Kidney (tissue), 13 donors: ENCODE measurements at regions not wholly inside any gene's neighbourhood (a gene's known extent, or its start where the extent isn't known, plus 50 kb on each side); places are given as distances from the start of the nearest gene placed in this dataset.

Experiments used
- DNase-seq, 5 donors: peaks; one replicate each; pipeline ENCODE4 v3.0.0-alpha.2; 2013 to 2020
- FAIRE-seq: peaks from 2 replicates; lab custom pipeline; 2012; peaks lifted over from hg19 to GRCh38; lab: Jason Lieb, UNC
- H3K27ac ChIP-seq, 2 donors: one replicate each; pipeline ENCODE4 v1.7.0; 2013; ENCODE audit warnings: low read depth in 2 of 2, low read length in 2 of 2, inconsistent platforms in 1 of 2
- H3K27me3 ChIP-seq: one replicate; pipeline ENCODE4 v1.7.1; 2013; ENCODE audit warnings: low read length, inconsistent platforms; ENCODE audit not compliant: control insufficient read depth, insufficient read depth
- H3K36me3 ChIP-seq, 3 donors: one replicate each; pipeline versions ENCODE4 v1.7.0 to v1.7.1; 2013; ENCODE audit warnings: low read length in 3 of 3, control low read depth in 1 of 3, inconsistent platforms in 1 of 3; ENCODE audit not compliant: insufficient read depth in 3 of 3, control insufficient read depth in 2 of 3
- H3K4me1 ChIP-seq, 3 donors: one replicate each; pipeline versions ENCODE4 v1.7.0 to v1.7.1; 2013; ENCODE audit warnings: low read length in 3 of 3, inconsistent platforms in 1 of 3, low read depth in 1 of 3; ENCODE audit not compliant: control insufficient read depth in 2 of 3, insufficient read depth in 2 of 3
- H3K4me3 ChIP-seq, 3 donors: one replicate each; pipeline versions ENCODE4 v1.7.0 to v1.8.1; 2013; ENCODE audit warnings: low read length in 3 of 3, control low read depth in 1 of 3, inconsistent platforms in 1 of 3
- H3K9ac ChIP-seq, 3 donors: one replicate each; pipeline versions ENCODE4 v1.7.0 to v1.7.1; 2013; ENCODE audit warnings: low read length in 3 of 3, control low read depth in 1 of 3, inconsistent platforms in 1 of 3
- H3K9me3 ChIP-seq, 3 donors: one replicate each; pipeline versions ENCODE4 v1.7.0 to v1.7.1; 2013; ENCODE audit warnings: low read length in 3 of 3, control low read depth in 1 of 3, inconsistent platforms in 1 of 3; ENCODE audit not compliant: control insufficient read depth in 2 of 3, insufficient read depth in 1 of 3
- intact Hi-C: fragments of 100-400 bp; cut with DNase I; formaldehyde crosslinking; loops from one replicate; pipeline ENCODE4 v1.11.1; 2022
- TF ChIP-seq, protein P1 (sequence below): IDR thresholded peaks from 3 replicates; pipeline ENCODE4 v1.5.1; 2012; ENCODE audit warnings: mild to moderate bottlenecking, moderate library complexity, borderline replicate concordance; ENCODE audit not compliant: insufficient read depth; ENCODE audit errors: extremely low read depth
- donor health status: control.
- donor health status: control.
- donor health status: control.
- donor health status: control.
- donor health status: control.
- donor health status: DM: yes; HTN: yes; CAD: no.
- donor health status: Normal renal cell carcinoma (clear cell type).

DNA sequence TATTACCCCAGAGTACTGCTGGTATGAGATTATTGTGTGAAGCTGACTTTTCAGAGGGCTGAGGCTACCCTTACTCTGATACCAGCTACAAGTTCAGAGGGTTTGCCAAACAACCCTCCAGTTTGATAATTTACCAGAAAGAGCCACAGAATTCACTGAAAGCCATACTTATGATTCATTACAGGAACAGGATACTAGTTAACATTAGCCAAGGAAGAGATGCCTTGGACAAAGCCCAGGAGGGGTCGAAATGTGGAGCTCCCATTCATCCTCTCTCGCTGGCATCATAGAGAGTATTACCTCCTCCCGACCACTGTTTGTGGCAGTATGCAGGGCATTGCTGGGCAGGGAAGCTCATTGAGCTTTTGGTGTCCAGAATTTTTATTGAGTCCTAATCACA, 364.3 kb downstream of the KCNRG start:
- TF ChIP-seq, protein P1, sequence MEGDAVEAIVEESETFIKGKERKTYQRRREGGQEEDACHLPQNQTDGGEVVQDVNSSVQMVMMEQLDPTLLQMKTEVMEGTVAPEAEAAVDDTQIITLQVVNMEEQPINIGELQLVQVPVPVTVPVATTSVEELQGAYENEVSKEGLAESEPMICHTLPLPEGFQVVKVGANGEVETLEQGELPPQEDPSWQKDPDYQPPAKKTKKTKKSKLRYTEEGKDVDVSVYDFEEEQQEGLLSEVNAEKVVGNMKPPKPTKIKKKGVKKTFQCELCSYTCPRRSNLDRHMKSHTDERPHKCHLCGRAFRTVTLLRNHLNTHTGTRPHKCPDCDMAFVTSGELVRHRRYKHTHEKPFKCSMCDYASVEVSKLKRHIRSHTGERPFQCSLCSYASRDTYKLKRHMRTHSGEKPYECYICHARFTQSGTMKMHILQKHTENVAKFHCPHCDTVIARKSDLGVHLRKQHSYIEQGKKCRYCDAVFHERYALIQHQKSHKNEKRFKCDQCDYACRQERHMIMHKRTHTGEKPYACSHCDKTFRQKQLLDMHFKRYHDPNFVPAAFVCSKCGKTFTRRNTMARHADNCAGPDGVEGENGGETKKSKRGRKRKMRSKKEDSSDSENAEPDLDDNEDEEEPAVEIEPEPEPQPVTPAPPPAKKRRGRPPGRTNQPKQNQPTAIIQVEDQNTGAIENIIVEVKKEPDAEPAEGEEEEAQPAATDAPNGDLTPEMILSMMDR = no peak
- intact Hi-C loops = no loop called here
- H3K36me3 ChIP-seq = no peaks in the 10 kb centered on the region
- no peak overlapping the region for H3K27ac ChIP-seq
- H3K9ac ChIP-seq = no peak overlapping the region
- no peaks in the 10 kb centered on the region for H3K4me1 ChIP-seq
- no peaks in the 10 kb centered on the region for H3K9me3 ChIP-seq
- no peaks in the 10 kb centered on the region for H3K27me3 ChIP-seq
- H3K4me3 ChIP-seq = no peak overlapping the region
- FAIRE-seq = no peak
- DNase-seq = no peak

DNA sequence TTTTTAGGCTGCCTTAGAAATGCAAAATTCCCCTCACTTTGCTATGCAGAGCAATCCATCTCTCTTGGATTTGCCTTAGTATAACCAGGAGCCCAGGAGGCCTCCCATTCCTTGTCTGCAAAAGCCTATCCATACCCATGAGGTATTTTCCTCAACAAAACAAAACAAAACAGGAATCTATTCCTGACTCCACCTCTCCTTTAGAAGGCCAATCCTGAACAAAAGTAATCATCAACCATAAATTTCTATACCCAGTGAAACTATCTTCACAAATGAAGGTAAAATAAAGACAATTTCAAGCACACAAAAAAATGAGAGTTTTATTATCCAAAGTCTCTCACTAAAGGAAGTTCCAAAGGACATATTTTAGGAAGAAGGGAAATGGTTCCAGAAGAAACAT, 365.7 kb downstream of the KCNRG start:
- no peaks in the 10 kb centered on the region for H3K27me3 ChIP-seq
- no peak overlapping the region for H3K9ac ChIP-seq
- no peak overlapping the region for H3K27ac ChIP-seq
- H3K9me3 ChIP-seq = no peaks in the 10 kb centered on the region
- H3K36me3 ChIP-seq = no peaks in the 10 kb centered on the region
- no peak for FAIRE-seq
- H3K4me1 ChIP-seq = no peaks in the 10 kb centered on the region
- H3K4me3 ChIP-seq = no peak overlapping the region
- TF ChIP-seq, protein P1 = no peak
- intact Hi-C loops = no loop called here
- DNase-seq = no peak

DNA sequence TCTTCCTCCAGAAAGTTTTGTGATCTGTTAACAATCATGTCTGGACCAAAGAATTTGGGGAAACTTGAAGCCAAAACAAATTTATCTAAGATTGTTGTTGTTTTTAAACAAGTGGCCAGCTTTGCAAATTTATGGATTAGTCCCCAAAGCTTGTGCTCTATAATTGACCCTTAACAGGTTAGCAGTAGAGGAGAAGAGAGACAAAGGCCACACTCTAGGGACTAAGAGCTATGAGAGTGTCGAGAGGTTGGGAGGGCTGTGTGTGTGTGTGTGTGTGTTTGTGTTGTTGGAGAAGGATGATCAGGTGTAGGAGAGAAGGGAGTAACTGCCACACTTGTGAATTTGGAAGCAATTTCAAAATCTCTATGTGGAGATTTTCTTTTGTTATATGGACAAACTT, 367.3 kb downstream of the KCNRG start:
- no peaks in the 10 kb centered on the region for H3K36me3 ChIP-seq
- DNase-seq (no peak), FAIRE-seq (no peak)
- no peak overlapping the region for H3K27ac ChIP-seq
- H3K9me3 ChIP-seq = no peaks in the 10 kb centered on the region
- H3K27me3 ChIP-seq = no peaks in the 10 kb centered on the region
- H3K4me3 ChIP-seq = no peak overlapping the region
- H3K4me1 ChIP-seq = peaks cover 0 to 4% (median 0%) of the 10 kb centered on the region in 3 donors
- TF ChIP-seq, protein P1 = no peak
- intact Hi-C loops = no loop called here
- H3K9ac ChIP-seq = no peak overlapping the region

DNA sequence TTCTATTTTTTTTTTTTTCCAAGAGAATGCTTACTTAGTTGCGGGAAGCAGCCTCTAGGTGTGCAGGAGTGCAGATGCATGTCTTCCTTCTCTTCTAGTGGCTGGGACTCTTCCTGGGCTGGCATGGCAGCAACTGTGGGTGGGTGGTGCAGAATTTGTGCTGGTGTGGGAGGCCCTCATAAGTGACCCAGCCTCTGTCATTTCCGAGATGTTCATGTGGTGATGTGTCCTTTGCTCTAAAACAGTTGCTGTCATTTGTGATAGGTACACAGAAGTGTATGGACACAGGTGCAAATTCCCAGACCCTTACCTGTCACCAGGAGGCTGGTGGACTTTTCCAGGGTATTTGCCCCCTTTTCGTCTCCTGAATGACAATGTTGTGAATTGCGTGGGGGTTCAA, 367.7 kb downstream of the KCNRG start:
- no peaks in the 10 kb centered on the region for H3K36me3 ChIP-seq
- DNase-seq (no peak), FAIRE-seq (no peak)
- no peak overlapping the region for H3K4me3 ChIP-seq
- no peak overlapping the region for H3K9ac ChIP-seq
- no peak overlapping the region for H3K27ac ChIP-seq
- TF ChIP-seq, protein P1 = no peak
- peaks cover 0 to 4% (median 0%) of the 10 kb centered on the region in 3 donors for H3K4me1 ChIP-seq
- no peaks in the 10 kb centered on the region for H3K27me3 ChIP-seq
- intact Hi-C loops = no loop called here
- no peaks in the 10 kb centered on the region for H3K9me3 ChIP-seq
